Upper lobe of left lung (tissue), 4 donors: ENCODE measurements at regions not wholly inside any gene's neighbourhood (a gene's known extent, or its start where the extent isn't known, plus 50 kb on each side); places are given as distances from the start of the nearest gene placed in this dataset.

ENCODE experiments used
- CTCF ChIP-seq, 6 experiments: fragments of 450-650 bp in 4 of 6; fragments of 200-600 bp in 2 of 6; sonication (generic) in 2 of 6; IDR thresholded peaks; one replicate each; pipeline ENCODE4 v1.5.1; 2016 to 2019; ENCODE audit warnings: antibody characterized with exemption in 6 of 6
- EP300 ChIP-seq, 4 donors: sonication (generic); formaldehyde crosslinking; IDR thresholded peaks; one replicate each; pipeline ENCODE4 v1.5.1; 2017; ENCODE audit warnings: antibody characterized with exemption in 4 of 4, control low read depth in 2 of 4

DNA sequence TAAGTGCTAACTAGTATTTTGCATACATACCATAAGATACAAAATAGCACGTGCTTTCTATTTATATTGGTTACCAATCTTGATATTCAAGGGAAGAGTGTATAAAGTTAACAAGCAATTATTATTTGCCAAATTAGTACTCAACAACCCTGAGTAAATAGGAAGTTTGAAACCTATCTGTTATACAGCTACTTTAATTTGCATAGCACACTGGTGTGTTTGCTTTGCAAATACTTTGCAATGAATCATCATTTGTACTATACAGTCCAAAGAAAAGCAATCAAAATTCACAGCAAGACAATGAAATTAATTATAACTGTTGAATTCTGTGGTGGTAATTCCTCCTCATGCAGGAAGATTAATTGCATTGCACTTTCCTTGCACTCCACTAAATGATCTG, 469.1 kb downstream of the PRKD1 start:
- TF ChIP-seq CTCF (IDR thresholded peaks at IDR 0.05) (no peak), EP300 (IDR thresholded peaks at IDR 0.05) (no peak)
